HG02759 (cell line): ENCODE measurements at regions not wholly inside any gene's neighbourhood (a gene's known extent, or its start where the extent isn't known, plus 50 kb on each side); places are given as distances from the start of the nearest gene placed in this dataset.

Source experiments
- ATAC-seq: cut with Tn5 transposase; IDR thresholded peaks from one replicate; pipeline ENCODE4 v1.9.1; 2021; ENCODE audit warnings: mild to moderate bottlenecking, moderate library complexity; ENCODE audit not compliant: unreplicated experiment

DNA sequence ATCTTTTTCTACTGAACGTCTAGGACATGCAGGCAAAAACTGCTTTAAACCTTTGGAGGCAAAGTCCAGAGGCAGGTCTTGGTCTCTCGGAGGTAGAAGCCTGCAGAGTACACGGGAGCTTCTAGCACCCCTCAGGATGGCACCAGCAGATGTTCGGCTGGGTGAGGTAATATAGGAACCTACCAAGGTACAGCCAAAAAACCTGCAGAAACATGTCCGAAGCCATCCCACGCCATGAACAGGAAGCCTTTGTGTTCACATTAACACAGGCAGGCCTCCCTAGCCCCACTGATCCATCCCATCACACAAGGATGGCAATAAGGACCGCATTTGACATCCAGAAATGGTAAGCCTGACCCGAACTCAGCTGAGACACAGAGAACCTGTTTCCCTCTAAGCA, 157.9 kb upstream of the HES1 start:
- no peak for ATAC-seq

DNA sequence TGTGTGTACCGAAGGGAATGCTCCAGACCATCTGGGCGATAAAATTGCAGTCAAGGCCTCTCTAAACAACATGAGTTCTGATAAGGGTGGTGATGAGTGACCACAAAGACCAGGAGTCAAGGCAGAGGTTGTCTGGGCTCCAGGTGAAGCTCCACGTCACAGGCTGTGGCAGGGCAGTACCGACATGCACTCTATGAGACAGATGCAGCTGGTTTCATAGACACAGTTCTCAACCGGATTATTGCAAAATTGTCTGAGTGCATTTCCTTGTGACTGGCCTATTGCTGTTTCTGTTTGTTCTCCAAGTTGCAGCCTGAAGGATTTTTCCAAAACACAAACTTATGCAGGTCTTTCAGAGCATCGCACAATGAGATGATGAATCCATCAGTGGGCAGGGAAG, 157.5 kb upstream of the HES1 start:
- ATAC-seq: no peak

DNA sequence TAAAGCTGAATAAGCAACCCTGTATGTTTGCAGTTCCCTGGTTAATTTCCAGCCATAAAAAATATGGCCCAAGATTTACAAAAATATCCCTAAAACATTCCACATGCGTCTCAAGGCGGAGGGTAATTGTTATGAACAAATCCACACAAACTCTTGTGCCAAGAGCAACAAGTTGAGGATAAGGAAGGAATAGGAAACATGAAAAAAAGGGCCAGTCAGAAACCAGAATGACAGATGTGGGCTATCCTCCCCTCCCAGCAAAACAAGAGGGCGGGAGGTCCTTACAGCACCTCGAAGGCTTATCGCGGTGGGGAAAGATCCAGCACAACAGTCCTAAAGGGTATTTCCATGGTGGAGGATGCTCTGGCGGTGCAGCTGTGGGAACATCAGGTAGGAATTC, 155.6 kb upstream of the HES1 start:
- no peak for ATAC-seq

DNA sequence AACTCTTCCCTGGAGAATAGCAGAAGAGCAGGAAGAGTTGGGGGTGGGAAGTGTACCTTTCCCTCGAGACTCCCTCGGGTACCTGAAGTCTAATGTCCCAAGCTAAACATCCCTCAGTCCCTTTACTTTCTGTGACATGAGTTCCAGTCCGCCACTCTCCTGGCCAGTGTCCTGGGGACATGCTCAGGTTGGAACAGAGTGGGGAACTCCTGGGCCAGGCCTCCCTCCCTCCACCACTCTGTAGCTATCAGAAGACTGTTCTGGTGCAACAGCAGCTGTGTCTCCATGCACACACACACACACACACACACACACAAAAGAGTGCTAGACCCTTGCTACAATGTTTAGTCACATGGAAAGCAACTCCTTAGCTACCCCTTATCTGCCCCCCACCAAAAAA, 155.0 kb upstream of the HES1 start:
- no peak for ATAC-seq

DNA sequence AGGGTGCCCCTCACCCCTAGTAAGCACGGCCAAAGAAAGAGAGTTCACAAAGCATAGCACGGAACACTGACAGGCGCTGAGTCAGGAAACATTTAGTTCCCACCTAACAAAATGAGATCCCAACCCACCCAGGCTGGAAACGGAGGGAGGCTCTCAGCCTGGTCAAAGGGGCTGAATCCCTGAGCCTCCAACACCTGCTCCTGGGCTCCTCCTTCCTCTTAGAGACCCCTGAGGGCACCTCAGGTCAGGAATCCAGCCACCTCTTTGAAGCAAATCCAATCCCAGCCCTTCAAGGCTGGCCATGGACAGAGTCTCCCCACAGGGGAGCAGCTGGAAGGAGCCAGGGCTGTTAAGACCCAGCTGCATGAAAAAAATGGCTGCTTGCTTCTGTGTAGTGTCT, 154.4 kb upstream of the HES1 start:
- no peak for ATAC-seq

DNA sequence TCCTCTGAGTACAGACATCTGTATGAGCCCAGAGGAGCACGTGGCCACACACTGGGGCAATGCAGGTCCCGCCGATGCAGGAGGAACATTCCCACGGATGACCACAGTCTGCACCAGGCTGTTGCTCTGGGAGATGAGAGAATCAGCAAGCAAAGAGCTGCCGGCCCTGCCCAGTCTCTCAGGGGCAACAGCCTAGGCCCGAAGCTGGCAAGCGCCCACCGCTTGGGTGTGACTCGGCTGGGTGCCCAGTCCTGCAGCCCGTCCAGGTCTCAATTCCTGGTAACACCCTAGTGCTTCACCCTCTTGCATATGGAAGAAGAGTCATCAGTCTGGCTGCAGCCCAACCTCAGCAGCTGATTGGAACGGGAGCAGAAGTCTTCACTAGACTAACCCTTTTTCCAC, 153.7 kb upstream of the HES1 start:
- ATAC-seq: no peak

DNA sequence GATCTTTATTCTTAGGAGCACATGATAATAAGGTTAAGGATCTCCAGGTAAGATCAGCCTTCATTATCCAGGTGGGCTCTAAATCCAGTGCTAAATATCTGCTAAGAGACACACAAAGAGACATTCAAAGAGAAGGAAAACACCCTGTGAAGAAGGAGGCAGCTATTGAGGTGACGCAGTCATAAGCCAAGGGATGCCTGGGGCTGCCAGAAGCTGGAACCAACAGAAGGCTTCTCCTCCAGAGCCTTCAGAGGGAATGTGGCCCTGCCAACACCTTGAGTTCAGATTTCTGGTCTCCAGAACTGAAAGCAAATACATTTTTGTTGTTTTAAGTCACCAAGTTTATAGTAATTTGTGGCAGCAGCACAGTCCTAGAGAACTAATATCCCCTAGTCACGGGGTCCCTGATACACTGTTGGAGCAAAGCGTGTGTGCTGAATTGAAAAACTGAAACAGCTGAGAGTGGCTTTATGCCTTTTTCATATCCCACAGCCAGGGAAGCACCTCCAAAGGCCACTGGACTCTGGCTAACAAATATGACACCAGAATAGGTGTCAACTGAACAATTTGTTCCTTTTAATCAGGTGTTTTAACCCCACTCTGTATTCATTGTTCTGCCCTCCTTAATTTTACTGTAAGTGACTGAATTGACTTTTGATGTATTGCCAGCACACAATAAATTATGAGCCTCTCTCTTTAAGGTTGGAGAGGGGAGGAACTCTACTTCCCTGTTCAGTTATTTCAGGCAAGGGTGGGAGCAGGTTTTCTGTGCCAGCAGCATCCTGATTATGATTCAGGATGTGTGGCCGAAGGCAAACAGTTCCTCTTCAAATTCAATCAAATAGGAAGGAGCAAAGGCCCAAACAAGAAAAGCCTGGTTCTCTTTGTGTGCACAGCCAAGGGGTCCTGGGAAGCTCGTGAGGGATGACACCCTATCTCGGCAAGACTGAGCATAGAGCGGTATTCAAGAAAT, 151.8 kb upstream of the HES1 start:
- no peak for ATAC-seq

DNA sequence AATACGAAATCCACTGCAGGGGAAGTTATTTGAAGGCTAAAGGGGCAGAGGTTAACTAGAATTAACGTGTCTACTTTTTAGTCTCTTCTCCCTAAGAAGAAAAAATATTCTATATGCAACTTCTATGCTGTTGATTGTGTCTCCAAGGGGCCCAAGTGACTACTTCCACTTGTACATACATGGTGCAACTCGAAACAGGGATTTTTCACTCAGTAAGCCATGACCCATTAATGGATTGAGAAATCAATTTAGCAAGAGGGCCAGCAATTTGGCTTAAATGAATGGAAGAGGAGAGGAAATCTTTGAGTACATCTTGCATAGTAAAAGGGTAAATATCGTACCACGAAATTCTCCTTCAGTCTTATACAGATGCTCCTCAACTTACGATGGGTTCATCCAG, 151.1 kb upstream of the HES1 start:
- no peak for ATAC-seq

DNA sequence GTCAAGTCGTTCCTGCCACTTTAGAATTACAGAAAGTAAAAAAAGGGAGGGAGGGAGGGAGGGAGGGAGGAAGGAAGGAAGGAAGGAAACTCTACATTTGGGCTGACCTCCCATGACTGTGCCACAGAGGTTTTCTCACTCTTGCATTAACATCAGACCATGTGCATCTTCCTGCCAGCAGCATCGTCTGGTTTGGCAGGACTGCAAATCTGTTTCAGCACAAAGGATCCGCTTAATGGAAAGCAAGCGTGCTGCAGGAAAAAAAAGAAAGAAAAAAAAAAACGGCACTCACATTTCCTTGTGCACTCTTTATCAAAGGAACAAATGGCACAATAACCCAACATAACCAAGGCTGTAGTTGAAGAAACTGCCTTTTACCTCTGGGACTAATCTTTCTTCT, 148.8 kb upstream of the HES1 start:
- ATAC-seq: no peak

DNA sequence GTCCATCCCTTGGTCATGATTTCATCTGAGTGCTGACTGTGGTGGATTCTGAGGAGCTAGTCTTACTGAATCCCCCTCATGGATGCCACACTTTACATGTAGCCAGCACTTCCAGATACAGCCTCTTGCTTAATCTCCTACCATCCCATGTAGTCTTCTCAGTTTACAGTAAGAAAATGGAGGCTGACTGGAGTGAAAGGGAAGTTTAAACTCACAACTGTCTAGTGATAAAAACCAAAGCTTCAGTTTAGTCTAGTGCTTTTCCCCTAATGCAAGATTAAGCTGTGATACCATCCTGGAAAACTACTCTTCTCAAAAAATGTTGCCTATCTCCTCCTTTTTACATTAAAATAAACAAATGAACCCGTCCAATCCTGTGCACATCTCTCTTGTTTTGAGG, 146.8 kb upstream of the HES1 start:
- ATAC-seq: no peak

DNA sequence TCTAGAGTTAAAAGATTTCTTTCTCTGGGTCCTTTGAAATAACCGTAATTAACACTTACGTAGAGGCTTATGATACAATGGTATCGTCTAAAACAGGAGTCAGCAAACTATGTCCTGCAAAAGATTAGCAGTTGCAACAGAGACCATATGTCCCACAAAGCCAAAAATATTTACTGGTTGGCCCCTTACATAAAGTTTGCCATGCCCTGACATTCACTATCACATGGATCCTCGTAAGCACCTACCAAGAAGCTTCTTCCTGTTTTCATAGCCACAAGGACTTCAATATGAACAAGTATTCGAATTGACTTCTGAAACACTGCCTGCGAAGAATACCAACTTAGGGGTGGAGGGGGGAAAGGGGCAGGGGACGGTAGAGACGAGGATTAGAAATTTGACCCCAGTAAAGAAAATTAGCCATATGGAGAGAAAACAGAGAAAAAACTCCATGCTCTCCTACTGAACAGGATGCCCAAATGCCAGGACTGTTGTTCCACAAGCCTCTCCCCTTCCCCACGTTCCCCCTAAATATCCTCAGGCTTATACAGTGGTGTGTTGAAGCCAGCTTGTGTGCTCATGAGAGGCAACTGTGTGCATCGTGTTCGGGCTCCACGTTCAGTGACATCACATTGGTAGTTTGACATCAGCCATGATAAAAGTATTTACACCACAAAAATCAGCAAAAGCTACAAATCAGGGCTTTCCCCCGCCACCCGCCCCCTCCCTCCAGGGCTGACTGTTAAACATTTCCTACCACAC, 144.1 kb upstream of the HES1 start:
- no peak for ATAC-seq

DNA sequence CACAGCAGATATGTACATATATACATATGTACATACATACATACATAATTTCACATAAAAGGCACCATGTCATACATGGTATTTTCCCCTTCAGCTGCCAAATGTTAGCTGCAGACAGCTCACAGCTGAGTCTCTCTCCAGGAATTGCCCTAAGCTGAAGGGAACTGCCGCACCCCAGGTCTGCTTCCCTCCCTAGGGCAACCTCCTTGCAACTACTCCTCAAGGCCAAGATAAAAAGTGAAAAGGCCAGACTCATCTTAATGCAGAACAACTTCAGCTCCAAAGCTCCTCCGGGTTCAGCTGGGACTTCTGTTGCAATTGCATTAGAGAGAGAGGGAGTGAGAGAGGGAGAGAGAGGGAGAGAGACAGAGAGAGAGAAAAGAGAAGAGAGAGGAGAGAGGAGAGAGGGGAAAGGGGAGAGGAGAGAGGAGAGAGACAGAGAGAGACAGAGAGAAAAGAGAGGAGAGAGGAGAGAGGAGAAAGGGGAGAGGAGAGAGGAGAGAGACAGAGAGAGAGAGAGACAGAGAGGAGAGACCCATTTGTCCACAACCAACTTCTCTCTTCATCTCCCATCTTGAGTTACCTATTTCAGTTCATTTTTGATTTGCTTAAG, 143.4 kb upstream of the HES1 start:
- ATAC-seq: no peak

DNA sequence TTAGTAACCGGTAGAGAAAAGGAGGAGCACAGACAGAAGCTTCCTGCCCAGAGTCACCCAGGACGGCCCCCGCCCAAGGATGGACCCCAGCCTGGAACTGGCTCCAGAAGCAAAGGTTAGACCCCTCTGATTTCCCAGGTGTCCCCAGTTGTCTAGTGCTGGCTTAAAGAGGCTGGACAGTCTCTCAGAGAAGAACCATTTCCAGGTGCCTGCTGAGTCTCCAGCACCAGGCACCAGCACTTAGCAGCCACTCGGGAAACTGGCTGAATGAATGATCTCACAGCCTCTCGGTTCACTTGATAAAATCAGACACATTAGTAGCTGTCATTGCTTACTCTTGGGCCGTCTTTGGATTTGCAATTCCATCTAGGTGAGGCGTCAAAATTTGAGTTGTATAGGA, 139.7 kb upstream of the HES1 start:
- ATAC-seq: no peak

DNA sequence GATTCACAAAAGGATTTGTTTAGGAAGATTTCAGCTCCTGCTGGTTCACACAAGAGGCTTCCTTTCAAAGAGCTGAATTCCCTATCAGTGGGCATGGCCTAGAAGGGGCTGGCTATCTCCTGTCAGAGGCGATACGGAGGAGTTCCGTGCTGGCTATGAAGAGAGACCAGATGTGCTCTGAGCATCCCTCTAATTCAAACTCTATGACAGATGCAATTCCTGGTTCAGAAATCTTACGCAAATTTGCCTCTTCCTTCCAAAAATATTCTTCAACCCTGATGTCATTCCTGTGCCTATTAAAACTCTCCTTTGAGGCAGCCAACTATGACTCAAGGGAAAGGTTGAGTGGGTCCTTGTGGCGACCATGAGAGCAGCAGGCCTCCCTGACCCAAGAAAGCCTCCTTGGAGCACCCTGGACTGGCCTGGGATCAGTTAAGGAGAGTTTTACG, 139.3 kb upstream of the HES1 start:
- no peak for ATAC-seq

DNA sequence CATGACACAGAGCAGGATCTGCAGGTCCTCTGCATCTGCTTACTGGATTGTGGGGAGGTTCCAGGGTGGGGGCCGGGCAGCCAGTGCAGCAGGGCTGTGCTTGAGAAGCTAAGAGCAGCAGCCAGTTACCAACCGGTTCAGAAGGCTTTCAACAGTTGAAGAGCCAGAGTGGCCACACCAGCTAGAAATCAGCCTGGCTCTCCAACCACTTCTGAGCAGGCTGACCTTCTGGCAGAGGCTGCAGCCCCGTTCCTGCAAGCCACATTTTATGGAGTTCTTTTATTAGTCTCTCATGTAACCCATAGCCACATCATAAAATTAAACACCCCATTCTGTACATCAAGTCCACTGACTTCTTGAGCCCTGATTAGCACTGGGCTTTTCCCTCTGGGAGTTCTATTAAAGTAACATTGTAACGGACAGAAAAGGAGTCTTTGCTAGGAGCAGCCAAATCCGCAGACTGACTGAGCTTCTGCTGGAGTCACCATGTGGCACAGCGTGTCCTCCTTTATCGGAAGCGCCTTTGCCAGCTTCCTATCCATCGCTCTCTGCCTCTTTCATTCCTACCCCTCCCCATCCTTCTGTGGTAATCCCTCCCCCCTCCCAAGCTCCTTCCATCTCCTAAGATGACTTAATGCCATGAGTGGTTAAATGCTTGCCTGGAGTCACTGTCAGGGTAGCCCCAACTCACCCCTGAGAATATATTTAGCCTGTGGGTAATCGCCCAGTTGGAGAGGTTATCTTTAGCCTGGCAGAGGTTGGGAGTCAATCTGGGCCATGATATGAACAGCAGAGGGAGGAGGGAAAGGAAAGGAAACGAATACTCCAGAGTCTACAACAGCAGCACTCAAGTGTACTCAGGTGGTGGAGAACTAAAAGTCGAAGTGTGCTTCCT, 138.5 kb upstream of the HES1 start:
- ATAC-seq: no peak

DNA sequence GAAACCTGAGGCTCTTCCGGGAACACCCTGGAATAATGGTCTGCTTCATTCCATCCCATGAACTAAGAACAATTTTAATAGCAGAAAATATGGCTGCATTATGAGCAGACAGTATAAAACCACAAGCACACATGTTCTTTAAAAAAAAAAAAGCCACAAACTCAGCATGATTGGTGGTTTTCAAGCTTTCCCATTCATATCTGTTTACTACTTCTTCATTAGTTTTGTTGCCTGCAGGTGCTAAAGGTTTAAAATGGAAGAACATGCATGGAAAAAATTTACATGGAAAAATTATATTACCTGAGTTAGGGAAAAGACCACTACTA, 137.9 kb upstream of the HES1 start:
- ATAC-seq: no peak

DNA sequence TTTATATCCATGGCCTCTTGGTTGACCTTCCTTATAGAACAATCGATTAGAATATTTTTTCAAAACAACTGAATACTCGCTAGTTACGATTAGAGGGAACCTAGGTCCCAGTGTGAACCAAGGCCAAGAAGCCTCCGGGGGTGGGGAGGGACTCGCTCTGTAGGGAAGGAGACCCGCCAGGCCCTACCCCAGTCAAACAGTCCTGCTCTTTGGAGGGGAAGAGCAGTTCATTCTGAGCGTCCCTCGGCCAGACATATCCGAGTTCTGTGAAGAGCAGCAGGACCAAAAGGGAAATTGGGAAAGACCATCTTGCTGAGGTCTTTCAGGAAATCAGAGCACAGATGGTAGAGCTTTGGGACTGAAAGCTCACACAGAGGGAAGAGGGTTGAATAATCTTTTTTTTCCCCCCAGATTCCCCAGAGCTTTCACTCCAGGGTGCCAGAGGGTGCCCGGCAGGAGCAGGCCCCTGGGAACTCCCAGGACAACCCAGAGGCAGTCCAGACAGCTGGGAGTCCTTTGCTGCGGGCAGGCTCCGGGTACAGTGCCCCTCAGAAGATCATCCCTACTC, 137.2 kb upstream of the HES1 start:
- no peak for ATAC-seq

DNA sequence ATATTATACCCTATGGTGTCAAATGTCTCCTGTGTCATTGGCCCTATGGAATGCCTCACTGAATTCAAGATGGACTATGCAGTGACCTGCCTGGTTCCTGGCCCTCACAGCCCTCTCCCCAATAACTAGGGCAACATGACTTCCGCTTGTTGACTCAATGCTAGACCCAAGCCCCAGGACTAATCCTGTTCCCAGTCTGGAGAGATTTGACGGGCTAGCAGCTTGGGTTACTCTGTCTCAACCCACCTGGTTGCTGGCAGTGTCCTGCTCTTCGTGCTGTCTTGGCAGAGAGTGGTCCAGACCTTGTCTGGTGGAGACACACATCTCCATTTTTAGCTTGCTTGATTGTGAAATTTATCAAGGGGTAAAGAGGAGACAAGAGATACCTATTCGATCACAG, 135.8 kb upstream of the HES1 start:
- no peak for ATAC-seq

DNA sequence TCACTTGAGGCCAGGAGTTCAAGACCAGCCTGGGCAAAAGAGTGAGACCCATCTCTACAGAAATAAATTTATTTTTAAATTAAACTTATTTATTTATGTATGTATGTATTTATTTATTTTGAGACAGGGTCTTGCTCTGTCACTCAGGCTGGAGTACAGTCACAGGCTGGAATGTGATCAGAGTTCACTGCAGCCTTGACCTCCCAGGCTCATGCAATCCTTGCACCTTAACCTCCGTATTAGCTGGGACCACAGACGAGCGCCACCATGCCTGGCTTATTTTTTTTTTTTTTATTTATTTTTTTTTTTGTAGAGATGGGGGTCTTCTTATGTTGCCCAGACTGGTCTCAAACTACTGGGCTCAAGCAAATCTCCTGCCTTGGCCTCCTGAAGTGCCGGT, 135.2 kb upstream of the HES1 start:
- ATAC-seq: no peak

DNA sequence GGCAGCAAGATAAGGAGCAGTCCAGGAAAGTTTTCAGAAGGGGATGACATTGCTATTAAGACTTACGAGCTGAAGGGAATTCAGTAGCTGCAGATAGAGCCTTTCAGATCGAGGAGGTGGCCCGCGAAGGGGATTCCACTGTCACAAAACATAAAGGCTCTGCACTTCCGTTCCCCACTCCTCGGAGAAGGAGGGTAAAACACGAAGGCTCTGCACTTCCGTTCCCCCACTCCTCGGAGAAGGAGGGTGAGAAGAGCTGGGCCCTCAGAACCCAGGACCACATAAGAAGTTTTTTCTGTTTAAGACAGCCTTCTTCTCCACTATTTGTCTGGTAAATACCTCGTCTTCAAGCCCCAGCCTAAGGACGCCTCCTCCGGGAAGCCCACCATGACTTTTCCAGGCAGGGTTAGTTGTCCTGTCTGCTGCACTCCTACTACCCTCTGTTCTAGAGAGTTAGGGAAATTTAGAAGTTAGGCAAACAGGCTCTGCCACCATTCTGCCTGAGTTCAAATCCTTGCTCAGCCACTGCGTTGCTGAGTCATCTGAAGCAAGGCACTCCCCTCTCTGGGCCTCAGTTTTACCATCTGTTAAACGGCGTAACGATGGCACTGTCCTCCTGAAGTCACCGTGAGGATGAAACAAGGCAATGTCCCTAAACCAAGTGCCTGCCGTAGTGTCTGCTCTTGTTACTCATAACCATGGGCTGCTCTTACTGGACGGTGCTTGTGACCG, 134.1 kb upstream of the HES1 start:
- no peak for ATAC-seq
